Fibroblast of lung (primary cell): ENCODE measurements at regions not wholly inside any gene's neighbourhood (a gene's known extent, or its start where the extent isn't known, plus 50 kb on each side); places are given as distances from the start of the nearest gene placed in this dataset.

Experiments used
- DNase-seq, 2 donors: peaks; one replicate each; pipeline versions ENCODE4 v3.0.0 to v3.0.0-alpha.2; 2010; ENCODE audit warnings: low read depth in 2 of 2
- H2AFZ ChIP-seq: 2 replicates; pipeline ENCODE4 v1.5.1; 2012; ENCODE audit warnings: low read length, control low read depth, inconsistent platforms
- H3K27ac ChIP-seq: 2 replicates; pipeline ENCODE4 v1.5.1; 2011; ENCODE audit warnings: low read length, control low read depth; ENCODE audit not compliant: insufficient read depth
- H3K27me3 ChIP-seq: 2 replicates; pipeline ENCODE4 v1.5.1; 2011; ENCODE audit warnings: mild to moderate bottlenecking, low read length; ENCODE audit not compliant: control insufficient read depth, insufficient read depth
- H3K36me3 ChIP-seq: 2 replicates; pipeline ENCODE4 v1.5.1; 2011; ENCODE audit warnings: low read length; ENCODE audit not compliant: control insufficient read depth, insufficient read depth
- H3K4me1 ChIP-seq: 2 replicates; pipeline ENCODE4 v1.5.1; 2011; ENCODE audit warnings: low read length; ENCODE audit not compliant: control insufficient read depth, insufficient read depth; ENCODE audit errors: extremely low read depth
- H3K4me2 ChIP-seq: 2 replicates; pipeline ENCODE4 v1.5.1; 2011; ENCODE audit warnings: low read length, control low read depth; ENCODE audit not compliant: insufficient read depth; ENCODE audit errors: extremely low read depth
- H3K4me3 ChIP-seq, 4 experiments: fragments of 200-600 bp in 1 of 4; sonication (generic) in 1 of 4; replicated peaks in 1 of 4; 2 replicates each; pipeline ENCODE4 v1.5.1; 2011 to 2016; ENCODE audit warnings: low read length in 4 of 4, low read depth in 3 of 4, mild to moderate bottlenecking in 3 of 4, control low read depth in 2 of 4, inconsistent platforms in 1 of 4, mixed read lengths in 1 of 4; ENCODE audit not compliant: insufficient read depth in 1 of 4; ENCODE audit errors: control extremely low read depth in 1 of 4
- H3K79me2 ChIP-seq: 2 replicates; pipeline ENCODE4 v1.5.1; 2012; ENCODE audit warnings: mild to moderate bottlenecking, low read length, inconsistent platforms; ENCODE audit not compliant: control insufficient read depth, insufficient read depth
- H3K9ac ChIP-seq: 2 replicates; pipeline ENCODE4 v1.5.1; 2011; ENCODE audit warnings: mild to moderate bottlenecking, low read length, control low read depth; ENCODE audit not compliant: insufficient read depth
- H3K9me3 ChIP-seq: 2 replicates; pipeline ENCODE4 v1.5.1; 2012; ENCODE audit warnings: low read depth, low read length; ENCODE audit not compliant: control insufficient read depth, insufficient read depth
- H4K20me1 ChIP-seq: 2 replicates; pipeline ENCODE4 v1.5.1; 2011; ENCODE audit warnings: low read length; ENCODE audit not compliant: control insufficient read depth, insufficient read depth; ENCODE audit errors: extremely low read depth
- CTCF ChIP-seq, 2 donors: IDR thresholded peaks in 1 of 2; conservative IDR thresholded peaks in 1 of 2; 1 replicate in 1 of 2; 2 replicates in 1 of 2; pipeline ENCODE4 v1.5.1; 2011 to 2012; ENCODE audit warnings: low read length in 2 of 2, control low read depth in 1 of 2, inconsistent platforms in 1 of 2, low read depth in 1 of 2, mild to moderate bottlenecking in 1 of 2
- EZH2 ChIP-seq: IDR thresholded peaks from 2 replicates; pipeline ENCODE4 v1.5.1; 2012; ENCODE audit warnings: low read length, control low read depth, mild to moderate bottlenecking; ENCODE audit errors: missing control alignments

- Histone ChIP-seq H4K20me1 (no peaks in the 10 kb centered on the region), H3K4me2 (no peak overlapping the region), H3K4me1 (peaks cover 6% of the 10 kb centered on the region), H3K36me3 (no peaks in the 10 kb centered on the region), H3K27me3 (no peaks in the 10 kb centered on the region), H3K4me3 (no peak overlapping the region), H3K27ac (no peak overlapping the region), H3K9me3 (no peaks in the 10 kb centered on the region), H3K9ac (no peak overlapping the region), H2AFZ (no peak overlapping the region), H3K79me2 (no peaks in the 10 kb centered on the region)
- no peak for DNase-seq
- TF ChIP-seq CTCF (conservative IDR thresholded peaks at IDR 0.05 in 1 of 2, IDR thresholded peaks at IDR 0.05 in 1 of 2; ENCODE audit: low read depth in 1 of 2, low read length in 2 of 2) (no peak), EZH2 (no peak)
Measured at GRCh38 chr12:14252697-14253096, 112.8 kb upstream of the ATF7IP start.

- no peaks in the 10 kb centered on the region for H3K27me3 ChIP-seq
- H3K36me3 ChIP-seq, result no peaks in the 10 kb centered on the region
- TF ChIP-seq CTCF (conservative IDR thresholded peaks at IDR 0.05 in 1 of 2, IDR thresholded peaks at IDR 0.05 in 1 of 2; ENCODE audit: low read depth in 1 of 2, low read length in 2 of 2), result no peak
- no peak for TF ChIP-seq EZH2
Measured at GRCh38 chr12:14253496-14253895, 112.0 kb upstream of the ATF7IP start.

GRCh38 chr12:14254781-14255180 lies 110.7 kb upstream of the ATF7IP start:
- DNase-seq, result no peak
- Histone ChIP-seq H3K4me1 (peaks cover 10% of the 10 kb centered on the region), H3K36me3 (no peaks in the 10 kb centered on the region), H4K20me1 (no peaks in the 10 kb centered on the region), H3K9ac (no peak overlapping the region), H3K9me3 (no peaks in the 10 kb centered on the region), H3K4me3 (no peak overlapping the region), H3K4me2 (no peak overlapping the region), H3K27ac (no peak overlapping the region), H2AFZ (no peak overlapping the region), H3K27me3 (no peaks in the 10 kb centered on the region), H3K79me2 (no peaks in the 10 kb centered on the region)
- no peak for TF ChIP-seq EZH2

More at GRCh38 chr12:14253496-14253895, 112.0 kb upstream of the ATF7IP start:
- no peak overlapping the region for H3K4me3 ChIP-seq
- H3K4me1 ChIP-seq, result peaks cover 10% of the 10 kb centered on the region
- no peak overlapping the region for H3K27ac ChIP-seq
- no peak for DNase-seq
- H3K4me2 ChIP-seq, result no peak overlapping the region
- H3K79me2 ChIP-seq, result no peaks in the 10 kb centered on the region
- H3K9ac ChIP-seq, result no peak overlapping the region
- H3K9me3 ChIP-seq, result no peaks in the 10 kb centered on the region
- H2AFZ ChIP-seq, result no peak overlapping the region
- H4K20me1 ChIP-seq, result no peaks in the 10 kb centered on the region
